OCI-LY7 (cell line): ENCODE measurements at regions not wholly inside any gene's neighbourhood (a gene's known extent, or its start where the extent isn't known, plus 50 kb on each side); places are given as distances from the start of the nearest gene placed in this dataset.

Source experiments
- BruUV-seq: library from RNA; stranded (reverse); fragments of 400-500 nt; replicated peaks from 2 replicates; lab custom pipeline; 2021; lab: Mats Ljungman, UMichigan
- CTCF ChIA-PET: fragments of 300-600 bp; sonication (Branson Sonifier 250); formaldehyde crosslinking; loops from one replicate; lab custom pipeline; 2022; ENCODE audit warnings: antibody characterized with exemption; ENCODE audit not compliant: unreplicated experiment; lab: Charles Lee
- POLR2A ChIA-PET: fragments of 300-600 bp; sonication (Branson Sonifier 250); formaldehyde crosslinking; loops from one replicate; lab custom pipeline; 2022; ENCODE audit warnings: antibody characterized with exemption; lab: Charles Lee
- DNase-seq: peaks from one replicate; pipeline ENCODE4 v3.0.0-alpha.2; 2015; ENCODE audit warnings: low spot score
- H2AFZ ChIP-seq: fragments of 200-600 bp; sonication (generic), shearing (Covaris generic); 2 replicates; pipeline ENCODE4 v1.6.1; 2014; ENCODE audit warnings: mild to moderate bottlenecking, antibody characterized with exemption, low read length, moderate library complexity
- H3K27ac ChIP-seq: fragments of 200-600 bp; sonication (generic); 2 replicates; pipeline ENCODE4 v1.5.1; 2014; ENCODE audit warnings: mixed run types, low read depth, mild to moderate bottlenecking, moderate library complexity, low read length, inconsistent platforms; ENCODE audit not compliant: poor library complexity, severe bottlenecking
- H3K36me3 ChIP-seq: fragments of 200-600 bp; sonication (generic); 2 replicates; pipeline ENCODE4 v1.6.1; 2014; ENCODE audit warnings: mild to moderate bottlenecking, antibody characterized with exemption, low read length, moderate library complexity, mixed read lengths; ENCODE audit not compliant: insufficient read depth
- H3K4me1 ChIP-seq: fragments of 200-600 bp; sonication (generic); 2 replicates; pipeline ENCODE4 v1.5.1; 2014; ENCODE audit warnings: mild to moderate bottlenecking, low read length; ENCODE audit not compliant: insufficient read depth, poor library complexity, severe bottlenecking
- H3K4me2 ChIP-seq: fragments of 200-600 bp; sonication (generic); 2 replicates; pipeline ENCODE4 v1.6.1; 2014; ENCODE audit warnings: mild to moderate bottlenecking, low read length
- H3K4me3 ChIP-seq: fragments of 200-600 bp; sonication (generic); 2 replicates; pipeline ENCODE4 v1.5.1; 2014; ENCODE audit warnings: mild to moderate bottlenecking, low read depth, low read length; ENCODE audit not compliant: poor library complexity, severe bottlenecking
- H3K79me2 ChIP-seq: fragments of 200-600 bp; sonication (generic); 2 replicates; pipeline ENCODE4 v1.6.1; 2016; ENCODE audit warnings: low read depth, mild to moderate bottlenecking, low read length, moderate library complexity, mixed read lengths; ENCODE audit not compliant: insufficient read depth
- H3K9me2 ChIP-seq: fragments of 200-600 bp; sonication (generic); 2 replicates; pipeline ENCODE4 v1.6.1; 2016; ENCODE audit warnings: mild to moderate bottlenecking, low read length, mixed read lengths; ENCODE audit not compliant: insufficient read depth
- H3K9me3 ChIP-seq: fragments of 200-600 bp; sonication (generic); 2 replicates; pipeline ENCODE4 v1.6.1; 2014; ENCODE audit warnings: mild to moderate bottlenecking, mixed run types, low read length, mixed read lengths
- H4K20me1 ChIP-seq: fragments of 200-600 bp; sonication (generic); 2 replicates; pipeline ENCODE4 v1.6.1; 2014; ENCODE audit warnings: mild to moderate bottlenecking, antibody characterized with exemption, low read length, moderate library complexity, mixed read lengths; ENCODE audit not compliant: insufficient read depth
- CTCF ChIP-seq: fragments of 200-600 bp; sonication (generic); conservative IDR thresholded peaks from 2 replicates; pipeline ENCODE4 v1.5.1; 2014; ENCODE audit warnings: mild to moderate bottlenecking, antibody characterized with exemption, low read length, moderate library complexity, mixed read lengths
- EZH2phosphoT487 ChIP-seq: fragments of 200-600 bp; sonication (generic); IDR thresholded peaks from 2 replicates; pipeline ENCODE4 v1.6.1; 2018; ENCODE audit warnings: low read depth, borderline replicate concordance, mild to moderate bottlenecking, mixed run types, antibody characterized with exemption, low read length, moderate library complexity, mixed read lengths
- intact Hi-C: fragments of 100-400 bp; cut with micrococcal nuclease; formaldehyde crosslinking; loops from one replicate; pipeline ENCODE4 v1.10.0; 2022; ENCODE audit not compliant: unreplicated experiment

- Histone ChIP-seq H3K4me2 (no peak overlapping the region), H3K79me2 (no peaks in the 10 kb centered on the region), H3K36me3 (no peaks in the 10 kb centered on the region), H3K9me2 (no peaks in the 10 kb centered on the region), H4K20me1 (no peaks in the 10 kb centered on the region), H3K27ac (no peak overlapping the region), H3K9me3 (no peaks in the 10 kb centered on the region), H3K4me1 (no peaks in the 10 kb centered on the region), H3K4me3 (no peak overlapping the region), H2AFZ (no peak overlapping the region)
- no TSS peak for BruUV-seq
- DNase-seq: no peak
- no peak for TF ChIP-seq CTCF
- TF ChIP-seq EZH2phosphoT487: no peak
- POLR2A ChIA-PET: interaction anchor here (0.7 kb wide), 1 partner anchor 802 kb away, joined by 4 read pairs; no protein-coding TSS in a partner anchor
- intact Hi-C loops: no loop called here
- CTCF ChIA-PET: no interaction called here
Observed at GRCh38 chr4:141884070-141884469, 247.7 kb downstream of the IL15 start.

- Histone ChIP-seq H3K9me2 (no peaks in the 10 kb centered on the region), H4K20me1 (no peaks in the 10 kb centered on the region), H3K36me3 (no peaks in the 10 kb centered on the region), H3K9me3 (no peaks in the 10 kb centered on the region), H2AFZ (no peak overlapping the region), H3K4me1 (no peaks in the 10 kb centered on the region), H3K4me2 (no peak overlapping the region), H3K79me2 (no peaks in the 10 kb centered on the region), H3K27ac (no peak overlapping the region), H3K4me3 (no peak overlapping the region)
- CTCF ChIA-PET: no interaction called here
- TF ChIP-seq CTCF: no peak
- no peak for TF ChIP-seq EZH2phosphoT487
- no peak for DNase-seq
- intact Hi-C loops: no loop called here
- POLR2A ChIA-PET: no interaction called here
- BruUV-seq: no TSS peak
Observed at GRCh38 chr4:141885112-141885511, 248.7 kb downstream of the IL15 start.

DNA sequence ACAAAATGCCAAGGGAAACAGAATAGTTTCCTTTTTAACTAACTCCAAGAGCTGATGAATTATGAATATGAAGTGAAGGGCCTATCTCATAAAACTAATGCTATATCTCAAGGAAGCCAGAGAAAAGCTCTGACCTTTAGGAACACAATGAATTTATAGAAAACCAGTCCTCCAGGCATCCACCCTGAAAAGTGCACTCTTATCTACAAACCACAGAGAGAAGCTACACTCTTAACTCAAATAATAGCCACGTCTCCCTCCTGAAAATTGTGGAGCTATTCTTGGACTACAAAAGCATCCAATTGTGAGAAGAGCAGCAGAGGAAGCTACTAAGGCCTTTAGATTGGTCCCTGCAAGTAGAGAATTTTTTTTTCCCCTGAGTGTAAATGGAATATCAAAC, 253.9 kb downstream of the IL15 start:
- Histone ChIP-seq H4K20me1 (no peaks in the 10 kb centered on the region), H3K9me2 (no peaks in the 10 kb centered on the region), H3K27ac (no peak overlapping the region), H3K4me2 (no peak overlapping the region), H3K79me2 (no peaks in the 10 kb centered on the region), H3K4me1 (no peaks in the 10 kb centered on the region), H3K4me3 (no peak overlapping the region), H3K9me3 (no peaks in the 10 kb centered on the region), H3K36me3 (no peaks in the 10 kb centered on the region), H2AFZ (no peak overlapping the region)
- no peak for TF ChIP-seq CTCF
- TF ChIP-seq EZH2phosphoT487: no peak
- BruUV-seq: no TSS peak
- POLR2A ChIA-PET: interaction anchor here (0.6 to 2.5 kb wide), 2 partner anchors 9 to 942 kb away, joined by 3 to 6 read pairs; no protein-coding TSS in a partner anchor
- CTCF ChIA-PET: no interaction called here
- intact Hi-C loops: no loop called here
- no peak for DNase-seq
